ENCODE measurements at regions not wholly inside any gene's neighbourhood (a gene's known extent, or its start where the extent isn't known, plus 50 kb on each side); places are given as distances from the start of the nearest gene placed in this dataset.
"Not testable (repeated sequence)": the region's sequence is repeated elsewhere in the genome, so short reads cannot be mapped to it uniquely, and the experiment has no call there.

GRCh38 chr11:115636753-115637527 is 132.7 kb upstream of the CADM1 start:
- Histone ChIP-seq H3K27me3 (replicated peaks; ENCODE audit: insufficient read depth) (no peaks in the 10 kb centered on the region; the same call in 1 of the 2 replicates), H3K9me3 (ENCODE audit: low read depth) (no peaks in the 10 kb centered on the region), H3K9me2 (ENCODE audit: insufficient read depth) (no peaks in the 10 kb centered on the region), H3K4me3 (no peak overlapping the region), H3F3A (ENCODE audit: insufficient read depth) (no peaks in the 10 kb centered on the region), H2AFZ (no peak overlapping the region), H3K27ac (no peak overlapping the region), H3K79me2 (ENCODE audit: insufficient read depth) (no peaks in the 10 kb centered on the region), H4K20me1 (ENCODE audit: insufficient read depth) (no peaks in the 10 kb centered on the region), H3K9ac (no peak overlapping the region), H3K36me3 (ENCODE audit: low read depth) (no peaks in the 10 kb centered on the region), H3K4me2 (ENCODE audit: unreplicated experiment) (no peak overlapping the region), H3K4me1 (ENCODE audit: insufficient read depth) (no peaks in the 10 kb centered on the region)
- DNase-seq: no peak
- in situ Hi-C loops (cut with MboI): no loop called here
- WGBS, 2 experiments (ENCODE audit: low coverage in 1 of 2, low lambda C conversion rate in 2 of 2, missing lambda C conversion rate in 2 of 2): 42 to 45% methylated on average over 5 of the region's 5 CpGs
- TF ChIP-seq EZH2phosphoT487 (IDR thresholded peaks at IDR 0.05; ENCODE audit: insufficient read depth, low read depth) (no peak), EZH2 (IDR thresholded peaks at IDR 0.05; ENCODE audit: insufficient read depth, poor library complexity, severe bottlenecking) (no peak)

- H3K36me3 ChIP-seq (ENCODE audit: low read depth); H3K27me3 ChIP-seq (replicated peaks; ENCODE audit: insufficient read depth); H4K20me1 ChIP-seq (ENCODE audit: insufficient read depth); H3K4me3 ChIP-seq; DNase-seq; H3F3A ChIP-seq (ENCODE audit: insufficient read depth); H3K4me2 ChIP-seq (ENCODE audit: unreplicated experiment); H3K9ac ChIP-seq; H3K4me1 ChIP-seq (ENCODE audit: insufficient read depth); H3K79me2 ChIP-seq (ENCODE audit: insufficient read depth); in situ Hi-C loops (cut with MboI); H2AFZ ChIP-seq; H3K27ac ChIP-seq; H3K9me2 ChIP-seq (ENCODE audit: insufficient read depth); H3K9me3 ChIP-seq (ENCODE audit: low read depth): not testable (repeated sequence)
- WGBS, 2 experiments (ENCODE audit: low coverage in 1 of 2, low lambda C conversion rate in 2 of 2, missing lambda C conversion rate in 2 of 2): 82 to 90% methylated on average over 14 to 26 of the region's 27 CpGs
Measured at GRCh38 chr11:115633977-115634376, 129.8 kb upstream of the CADM1 start.

- no peaks in the 10 kb centered on the region for H3K27me3 ChIP-seq (replicated peaks; ENCODE audit: insufficient read depth)
- in situ Hi-C loops (cut with MboI): no loop called here
- DNase-seq: no peak
- H3K4me3 ChIP-seq: no peak overlapping the region
- 1 to 3% methylated on average over 2 of the region's 2 CpGs for WGBS, 2 experiments (ENCODE audit: low coverage in 1 of 2, low lambda C conversion rate in 2 of 2, missing lambda C conversion rate in 2 of 2)
- no peaks in the 10 kb centered on the region for H3K9me3 ChIP-seq (ENCODE audit: low read depth)
- no peak overlapping the region for H2AFZ ChIP-seq
- TF ChIP-seq EZH2phosphoT487 (IDR thresholded peaks at IDR 0.05; ENCODE audit: insufficient read depth, low read depth): no peak
- TF ChIP-seq EZH2 (IDR thresholded peaks at IDR 0.05; ENCODE audit: insufficient read depth, poor library complexity, severe bottlenecking): no peak
- H3F3A ChIP-seq (ENCODE audit: insufficient read depth): no peaks in the 10 kb centered on the region
- H3K9ac ChIP-seq: no peak overlapping the region
- no peaks in the 10 kb centered on the region for H3K4me1 ChIP-seq (ENCODE audit: insufficient read depth)
- H3K79me2 ChIP-seq (ENCODE audit: insufficient read depth): no peaks in the 10 kb centered on the region
- no peak overlapping the region for H3K27ac ChIP-seq
- no peak overlapping the region for H3K4me2 ChIP-seq (ENCODE audit: unreplicated experiment)
- H4K20me1 ChIP-seq (ENCODE audit: insufficient read depth): no peaks in the 10 kb centered on the region
- H3K36me3 ChIP-seq (ENCODE audit: low read depth): no peaks in the 10 kb centered on the region
- H3K9me2 ChIP-seq (ENCODE audit: insufficient read depth): no peaks in the 10 kb centered on the region
Measured at GRCh38 chr11:115632061-115632460, 127.8 kb upstream of the CADM1 start.

- in situ Hi-C loops (cut with MboI): no loop called here
- Histone ChIP-seq H3K4me2 (ENCODE audit: unreplicated experiment) (no peak overlapping the region), H3K9me3 (ENCODE audit: low read depth) (no peaks in the 10 kb centered on the region), H3K27me3 (replicated peaks; ENCODE audit: insufficient read depth) (no peaks in the 10 kb centered on the region), H2AFZ (no peak overlapping the region), H3K4me1 (ENCODE audit: insufficient read depth) (no peaks in the 10 kb centered on the region), H3K9me2 (ENCODE audit: insufficient read depth) (no peaks in the 10 kb centered on the region), H3F3A (ENCODE audit: insufficient read depth) (no peaks in the 10 kb centered on the region), H3K4me3 (no peak overlapping the region), H3K79me2 (ENCODE audit: insufficient read depth) (no peaks in the 10 kb centered on the region), H3K36me3 (ENCODE audit: low read depth) (no peaks in the 10 kb centered on the region), H3K9ac (no peak overlapping the region), H4K20me1 (ENCODE audit: insufficient read depth) (no peaks in the 10 kb centered on the region), H3K27ac (no peak overlapping the region)
- DNase-seq: no peak
- 43 to 45% methylated on average over 4 of the region's 4 CpGs for WGBS, 2 experiments (ENCODE audit: low coverage in 1 of 2, low lambda C conversion rate in 2 of 2, missing lambda C conversion rate in 2 of 2)
- no peak for TF ChIP-seq EZH2phosphoT487 (IDR thresholded peaks at IDR 0.05; ENCODE audit: insufficient read depth, low read depth)
- no peak for TF ChIP-seq EZH2 (IDR thresholded peaks at IDR 0.05; ENCODE audit: insufficient read depth, poor library complexity, severe bottlenecking)
Measured at GRCh38 chr11:115631609-115632008, 127.4 kb upstream of the CADM1 start.

GRCh38 chr11:115630214-115630613 is 126.0 kb upstream of the CADM1 start:
- no peak for DNase-seq
- H3K9me3 ChIP-seq (ENCODE audit: low read depth): no peaks in the 10 kb centered on the region

More at GRCh38 chr11:115630214-115630613, 126.0 kb upstream of the CADM1 start:
- Histone ChIP-seq H3K4me3 (no peak overlapping the region), H3K4me2 (ENCODE audit: unreplicated experiment) (no peak overlapping the region), H3K36me3 (ENCODE audit: low read depth) (no peaks in the 10 kb centered on the region), H3K4me1 (ENCODE audit: insufficient read depth) (no peaks in the 10 kb centered on the region), H3K9me2 (ENCODE audit: insufficient read depth) (no peaks in the 10 kb centered on the region), H3K27ac (no peak overlapping the region), H3F3A (ENCODE audit: insufficient read depth) (no peaks in the 10 kb centered on the region), H4K20me1 (ENCODE audit: insufficient read depth) (no peaks in the 10 kb centered on the region), H3K79me2 (ENCODE audit: insufficient read depth) (no peaks in the 10 kb centered on the region), H2AFZ (no peak overlapping the region), H3K27me3 (replicated peaks; ENCODE audit: insufficient read depth) (no peaks in the 10 kb centered on the region), H3K9ac (no peak overlapping the region)
- in situ Hi-C loops (cut with MboI): no loop called here
- WGBS, 2 experiments (ENCODE audit: low coverage in 1 of 2, low lambda C conversion rate in 2 of 2, missing lambda C conversion rate in 2 of 2): 58 to 60% methylated on average over 8 of the region's 8 CpGs
- TF ChIP-seq EZH2phosphoT487 (IDR thresholded peaks at IDR 0.05; ENCODE audit: insufficient read depth, low read depth) (no peak), EZH2 (IDR thresholded peaks at IDR 0.05; ENCODE audit: insufficient read depth, poor library complexity, severe bottlenecking) (no peak)

Measured in GM23248 (cell line).